Mucosa of gallbladder (tissue), 1 donor: ENCODE measurements at regions not wholly inside any gene's neighbourhood (a gene's known extent, or its start where the extent isn't known, plus 50 kb on each side); places are given as distances from the start of the nearest gene placed in this dataset.

Experiments used
- DNase-seq: peaks from one replicate; pipeline ENCODE4 v3.0.0-alpha.2; 2020; ENCODE audit warnings: low spot score
- donor health status: DM: no; HTN: no; CAD: no.

DNA sequence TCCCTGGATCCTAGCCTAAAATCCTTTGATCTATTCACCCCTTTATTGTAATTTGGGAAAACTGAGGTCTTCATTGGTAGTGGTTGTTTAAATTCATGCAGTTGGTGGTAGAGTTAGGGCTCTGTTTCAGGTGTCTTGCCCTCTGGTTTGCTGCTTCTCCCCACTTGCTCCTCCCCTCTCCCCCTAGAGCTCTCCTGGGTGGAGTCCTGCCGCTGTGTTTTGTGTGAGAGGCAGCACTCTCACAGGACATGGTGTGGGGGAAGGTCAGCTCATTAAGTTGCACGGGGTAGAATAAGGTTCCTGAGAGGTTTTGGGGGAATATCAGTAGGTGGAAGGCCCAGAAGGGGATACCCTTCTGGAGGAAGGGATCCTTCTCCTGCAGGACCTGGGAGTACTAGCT is 98.1 kb upstream of the NECTIN1 start:
- no peak for DNase-seq

GRCh38 chr11:119823077-119823476 is 94.1 kb upstream of the NECTIN1 start:
- no peak for DNase-seq

- no peak for DNase-seq
These were observed 87.7 kb upstream of the NECTIN1 start for GRCh38 chr11:119816660-119817059.

- DNase-seq: no peak
These were observed 85.8 kb upstream of the NECTIN1 start for GRCh38 chr11:119814766-119815165.

DNA sequence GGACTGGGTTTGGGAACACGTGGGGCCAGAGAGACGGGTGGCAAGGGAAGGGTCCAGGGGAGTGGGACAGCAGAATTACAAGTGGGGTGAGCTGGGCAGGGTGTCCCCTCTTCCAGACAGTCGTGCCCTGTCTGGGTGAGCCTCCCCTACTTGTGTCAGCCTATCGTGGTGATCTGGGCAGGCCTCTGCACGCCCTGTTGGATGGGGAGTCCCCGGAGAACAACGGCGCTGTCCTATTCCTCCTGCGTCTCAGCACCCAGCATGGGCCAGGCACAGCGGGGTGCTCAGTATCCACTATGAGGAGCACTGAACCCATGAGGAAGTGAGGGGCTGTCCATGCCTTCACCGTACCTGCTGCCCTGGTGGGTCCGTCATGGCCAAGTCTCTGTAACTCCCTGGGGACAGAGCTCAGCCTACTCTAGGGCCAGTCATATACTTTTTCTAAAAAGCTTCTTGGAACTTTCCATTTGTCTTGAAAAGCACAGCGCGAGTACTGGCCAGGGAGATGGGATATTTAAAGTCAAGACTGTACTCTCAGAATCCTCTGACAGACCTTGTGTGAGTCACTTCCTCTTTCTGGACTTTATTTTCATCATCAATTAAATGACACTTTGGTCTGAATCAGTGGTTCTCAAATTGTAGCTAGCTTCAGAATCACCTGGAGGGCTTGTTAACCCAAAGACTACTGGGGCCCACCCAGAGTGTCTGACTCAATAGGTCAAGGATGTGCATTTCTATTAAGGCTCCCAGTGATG is 81.7 kb upstream of the NECTIN1 start:
- no peak for DNase-seq

GRCh38 chr11:119809346-119809745 is 80.3 kb upstream of the NECTIN1 start:
- DNase-seq: no peak

- no peak for DNase-seq
These were observed 79.6 kb upstream of the NECTIN1 start for GRCh38 chr11:119808407-119809185.

DNA sequence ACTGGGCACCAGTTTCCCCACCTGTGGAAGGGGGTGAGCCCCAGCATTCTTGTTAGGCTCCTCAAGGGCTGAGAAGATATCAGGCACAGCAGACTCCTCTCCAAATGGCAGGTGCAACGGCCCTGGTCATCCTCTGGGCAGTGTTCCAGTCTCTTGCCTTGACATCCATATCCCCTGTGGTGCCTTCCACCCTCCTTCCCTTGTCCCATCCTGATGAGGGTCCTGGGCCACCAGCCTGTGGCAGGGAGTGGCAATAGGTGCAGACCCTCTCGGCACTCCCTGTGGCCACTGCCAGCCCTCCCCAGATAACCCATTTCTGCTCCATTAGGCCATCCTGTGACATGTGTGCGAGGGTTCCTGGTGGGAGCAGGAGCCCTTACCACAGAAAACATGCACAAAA is 78.8 kb upstream of the NECTIN1 start:
- no peak for DNase-seq

- no peak for DNase-seq
These were observed 78.4 kb upstream of the NECTIN1 start for GRCh38 chr11:119807402-119807801.

DNA sequence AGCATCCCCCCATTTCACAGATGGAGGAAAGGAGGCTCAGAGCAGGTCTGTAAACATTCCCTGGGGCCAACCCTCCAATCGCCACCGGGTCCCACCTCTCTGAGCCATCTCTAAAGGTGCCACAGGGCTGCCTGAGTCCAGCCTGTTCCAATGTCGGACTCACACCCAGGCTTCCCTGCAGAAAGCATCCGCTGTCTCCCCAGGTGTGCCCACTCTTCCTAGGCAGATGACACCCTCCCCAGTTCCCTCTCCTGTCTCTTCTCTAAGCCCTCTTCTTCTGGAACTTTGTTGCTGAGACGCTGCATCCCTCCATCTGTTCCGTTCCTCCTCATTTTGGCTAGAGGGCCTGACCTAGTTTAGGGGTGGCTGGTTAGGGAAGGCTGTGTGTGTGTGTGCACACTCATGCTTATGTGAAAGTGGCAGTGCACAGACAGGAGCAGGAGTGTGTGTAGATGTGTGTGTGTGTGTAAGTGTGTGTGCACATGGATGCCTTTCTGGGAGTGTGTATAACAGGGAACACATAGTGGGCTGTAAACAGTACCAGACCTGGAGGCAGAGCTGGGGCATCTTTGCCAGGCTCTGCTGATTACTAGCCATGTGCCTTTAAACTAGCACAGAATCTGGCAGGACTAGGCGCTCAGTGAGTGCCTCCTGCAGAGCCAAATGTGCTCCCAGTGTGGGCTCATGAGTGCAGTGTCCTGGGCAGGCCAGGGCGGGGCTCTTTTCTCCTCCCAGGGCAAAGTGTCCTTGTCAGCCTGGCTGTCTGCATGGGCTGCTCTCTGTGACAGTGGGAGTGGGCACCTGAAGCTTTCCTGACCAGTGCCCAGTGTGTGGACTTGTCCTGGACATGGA is 77.3 kb upstream of the NECTIN1 start:
- no peak for DNase-seq

DNA sequence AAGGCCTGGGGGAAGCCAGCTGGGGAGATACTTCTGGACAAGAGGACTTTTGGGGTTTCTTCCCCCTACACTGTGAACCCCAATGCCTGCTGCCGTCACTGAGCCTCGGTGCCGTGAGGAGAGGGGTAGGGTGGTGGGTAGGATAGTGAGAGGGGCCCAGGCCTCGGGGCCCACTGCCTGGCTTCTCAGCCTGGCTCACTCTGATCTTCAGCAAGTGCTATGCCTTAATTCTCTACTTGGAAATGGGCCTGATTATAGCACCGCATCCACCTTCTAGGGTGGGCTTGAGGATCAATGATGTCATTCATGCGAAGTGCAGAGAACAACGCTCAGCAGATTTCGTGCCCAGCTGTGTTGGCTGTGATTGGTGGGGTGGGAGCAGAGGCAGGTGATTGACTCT is 76.7 kb upstream of the NECTIN1 start:
- DNase-seq: no peak

GRCh38 chr11:119804698-119805097 is 75.7 kb upstream of the NECTIN1 start:
- no peak for DNase-seq

DNA sequence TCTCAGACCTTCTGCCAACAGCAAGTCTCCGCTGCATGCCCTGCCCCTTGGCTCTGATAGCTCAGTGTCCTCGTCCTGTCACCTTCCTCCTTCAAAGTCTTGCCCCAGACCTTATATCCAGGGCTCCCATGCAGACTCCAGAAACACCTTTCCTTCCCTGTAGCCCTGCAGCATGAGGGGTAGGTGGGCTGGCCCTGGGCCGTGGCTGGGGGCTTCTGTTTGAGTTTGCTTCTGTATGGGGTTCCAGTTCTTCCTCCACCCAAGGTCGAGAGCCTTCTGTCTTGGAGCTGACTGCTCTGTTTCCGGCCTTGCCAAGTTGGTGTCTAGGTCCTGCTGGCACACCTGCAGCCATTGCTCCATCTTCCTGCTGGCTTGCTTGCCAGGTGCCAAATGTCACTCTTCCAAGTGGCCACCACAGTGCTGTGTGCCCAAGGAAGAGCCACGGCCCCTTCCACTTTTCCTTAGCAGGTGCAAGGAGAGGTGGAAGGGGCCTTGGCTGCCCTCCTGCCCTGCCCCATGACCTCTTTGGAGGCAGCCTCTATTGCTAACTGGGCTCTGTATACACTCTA is 74.8 kb upstream of the NECTIN1 start:
- no peak for DNase-seq

DNA sequence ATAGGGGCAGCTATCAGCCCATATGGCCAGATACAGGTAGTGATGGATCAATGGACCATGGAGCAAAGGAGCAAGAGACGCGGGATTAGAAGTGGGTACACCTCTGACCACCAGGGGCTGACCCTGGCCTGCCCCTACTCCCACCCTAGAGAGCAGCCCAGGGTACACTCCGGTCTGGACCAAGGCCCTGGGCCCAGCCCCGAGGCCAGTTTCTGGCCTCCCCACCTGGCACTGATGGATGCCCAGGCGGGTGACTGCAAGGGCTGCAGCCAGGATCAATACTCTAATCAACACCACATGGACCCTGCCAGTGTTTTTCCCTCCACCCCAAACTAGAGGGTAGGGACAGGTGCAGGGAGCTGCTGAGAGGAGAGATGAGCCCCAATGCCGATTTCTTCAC is 74.1 kb upstream of the NECTIN1 start:
- DNase-seq: no peak

- DNase-seq: no peak
These were observed 73.7 kb upstream of the NECTIN1 start for GRCh38 chr11:119802670-119803069.

- no peak for DNase-seq
These were observed 71.6 kb upstream of the NECTIN1 start for GRCh38 chr11:119800619-119801018.

- no peak for DNase-seq
These were observed 71.2 kb upstream of the NECTIN1 start for GRCh38 chr11:119800171-119800570.

- DNase-seq: no peak
These were observed 69.7 kb upstream of the NECTIN1 start for GRCh38 chr11:119798656-119799055.

GRCh38 chr11:119797736-119798135 is 68.7 kb upstream of the NECTIN1 start:
- no peak for DNase-seq

DNA sequence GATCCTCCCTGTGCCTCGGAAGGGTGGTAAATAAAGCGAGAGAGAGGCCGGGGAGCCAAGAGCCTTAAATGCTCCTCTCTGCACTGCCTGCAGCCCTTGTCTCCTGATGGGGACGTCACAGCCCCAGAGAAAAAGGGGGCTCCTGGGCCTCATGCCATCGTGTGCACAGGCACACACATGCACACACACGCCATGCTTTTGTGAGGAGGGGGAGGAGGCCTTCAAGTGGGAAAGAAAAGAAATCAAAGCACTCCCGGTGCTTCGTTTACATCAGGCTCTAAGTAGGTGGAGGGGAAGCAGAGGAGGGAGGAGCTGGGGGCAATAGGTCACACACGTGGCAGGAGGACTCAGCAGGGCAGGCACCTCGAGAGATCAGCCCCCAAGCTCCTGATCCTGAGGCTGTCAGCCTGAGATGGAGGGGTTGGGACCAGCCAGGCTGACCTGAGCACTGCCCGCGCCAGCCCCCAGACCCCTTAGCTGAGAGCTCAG is 68.2 kb upstream of the NECTIN1 start:
- DNase-seq: no peak

GRCh38 chr11:119796363-119797060 is 67.5 kb upstream of the NECTIN1 start:
- no peak for DNase-seq
